Fibroblast of pulmonary artery (primary cell): ENCODE measurements at regions not wholly inside any gene's neighbourhood (a gene's known extent, or its start where the extent isn't known, plus 50 kb on each side); places are given as distances from the start of the nearest gene placed in this dataset.

Experiments used
- DNase-seq: peaks from one replicate; pipeline ENCODE4 v3.0.0-alpha.2; 2010; ENCODE audit warnings: low read depth
- H3K4me3 ChIP-seq: replicated peaks from 2 replicates; pipeline ENCODE4 v1.5.1; 2011; ENCODE audit warnings: low read depth, mild to moderate bottlenecking, control low read depth, low read length, moderate library complexity
- TF ChIP-seq, protein P1 (sequence below): IDR thresholded peaks from 2 replicates; pipeline ENCODE4 v1.5.1; 2011; ENCODE audit warnings: mild to moderate bottlenecking, control low read depth, low read length, inconsistent platforms; ENCODE audit errors: missing control alignments

DNA sequence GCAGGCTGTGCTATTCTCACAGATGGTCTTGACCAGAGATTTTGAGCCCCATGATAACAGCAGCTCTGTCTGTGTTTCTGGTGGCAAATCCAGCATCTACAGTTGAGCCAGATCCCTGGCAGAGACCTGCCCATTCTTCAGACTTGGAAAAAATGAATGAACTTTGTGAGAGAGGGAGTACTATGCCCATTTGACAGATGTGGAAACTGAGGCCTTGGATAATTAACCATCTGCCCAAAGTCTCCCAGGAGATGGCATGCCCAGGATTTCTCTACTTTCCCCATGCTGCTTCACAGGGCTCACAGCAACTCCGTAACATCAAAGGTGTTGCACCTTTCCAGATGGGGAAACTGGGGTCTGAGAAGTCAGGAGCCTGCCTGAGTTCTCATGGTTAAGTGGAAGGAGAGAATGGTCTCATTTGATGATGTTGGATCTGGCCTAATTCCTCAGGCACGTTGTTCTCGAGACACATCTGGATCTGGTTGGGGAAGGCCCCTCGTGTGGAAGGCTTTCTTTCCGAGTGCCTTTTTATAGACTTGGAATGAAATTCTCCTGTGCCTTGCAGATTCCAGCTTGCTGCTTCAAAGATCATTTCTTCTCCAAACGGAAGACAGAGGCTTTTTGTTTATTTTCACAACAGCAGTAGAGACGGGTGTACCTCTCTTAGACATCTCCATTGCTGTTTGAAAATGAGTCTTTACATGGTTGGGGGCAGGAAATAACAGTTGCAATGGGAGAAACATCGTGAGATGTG lies 73.3 kb upstream of the STX18 start:
- no peak for DNase-seq
- TF ChIP-seq, protein P1, sequence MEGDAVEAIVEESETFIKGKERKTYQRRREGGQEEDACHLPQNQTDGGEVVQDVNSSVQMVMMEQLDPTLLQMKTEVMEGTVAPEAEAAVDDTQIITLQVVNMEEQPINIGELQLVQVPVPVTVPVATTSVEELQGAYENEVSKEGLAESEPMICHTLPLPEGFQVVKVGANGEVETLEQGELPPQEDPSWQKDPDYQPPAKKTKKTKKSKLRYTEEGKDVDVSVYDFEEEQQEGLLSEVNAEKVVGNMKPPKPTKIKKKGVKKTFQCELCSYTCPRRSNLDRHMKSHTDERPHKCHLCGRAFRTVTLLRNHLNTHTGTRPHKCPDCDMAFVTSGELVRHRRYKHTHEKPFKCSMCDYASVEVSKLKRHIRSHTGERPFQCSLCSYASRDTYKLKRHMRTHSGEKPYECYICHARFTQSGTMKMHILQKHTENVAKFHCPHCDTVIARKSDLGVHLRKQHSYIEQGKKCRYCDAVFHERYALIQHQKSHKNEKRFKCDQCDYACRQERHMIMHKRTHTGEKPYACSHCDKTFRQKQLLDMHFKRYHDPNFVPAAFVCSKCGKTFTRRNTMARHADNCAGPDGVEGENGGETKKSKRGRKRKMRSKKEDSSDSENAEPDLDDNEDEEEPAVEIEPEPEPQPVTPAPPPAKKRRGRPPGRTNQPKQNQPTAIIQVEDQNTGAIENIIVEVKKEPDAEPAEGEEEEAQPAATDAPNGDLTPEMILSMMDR, result no peak
- H3K4me3 ChIP-seq, result no peak overlapping the region

DNA sequence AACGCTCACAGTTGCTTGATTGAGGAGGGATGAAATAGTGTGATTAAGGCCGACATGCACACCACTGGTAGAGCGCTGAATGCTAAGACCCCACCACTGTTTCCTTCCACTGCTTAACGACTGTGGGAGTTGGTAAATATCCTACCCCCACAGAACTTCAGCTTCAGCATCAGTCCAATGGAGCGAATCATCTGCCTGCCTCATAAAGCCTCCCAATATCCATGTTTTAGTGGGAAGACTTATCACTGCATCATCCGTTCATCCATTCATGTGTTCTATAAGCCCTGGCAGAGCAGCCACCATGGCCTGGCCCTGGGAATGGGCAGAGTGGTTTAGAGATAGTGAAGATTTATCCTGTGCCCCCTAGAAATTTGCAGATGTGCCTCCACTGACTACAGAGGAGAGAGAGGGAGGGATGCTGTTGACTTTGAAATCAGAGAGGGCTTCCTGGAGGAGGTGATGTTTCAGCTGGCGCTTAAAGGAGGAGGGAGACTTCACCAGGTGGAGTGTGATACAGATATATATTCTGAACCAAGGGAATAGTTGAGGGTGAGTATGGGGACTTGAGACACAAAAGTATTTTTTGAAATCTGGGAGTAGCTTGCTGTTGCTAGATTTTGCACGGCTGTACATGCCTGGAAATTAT lies 71.9 kb upstream of the STX18 start:
- DNase-seq, result no peak
- TF ChIP-seq, protein P1, result no peak

DNA sequence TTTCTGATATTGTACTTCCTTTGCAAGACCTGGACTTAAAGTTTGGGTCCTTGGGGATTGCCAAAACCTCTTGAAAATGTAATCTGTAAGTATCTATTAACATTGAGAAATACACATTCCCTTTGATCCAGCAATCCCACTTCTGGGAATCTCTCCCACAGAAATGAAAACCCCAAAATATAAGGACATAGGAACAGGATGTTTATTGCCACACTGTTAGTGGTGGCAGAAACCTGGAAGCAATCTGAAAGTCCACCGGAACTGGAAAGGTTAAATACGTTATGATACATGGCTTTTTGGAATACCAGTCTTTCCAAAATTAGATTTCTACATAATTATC lies 71.2 kb upstream of the STX18 start:
- DNase-seq, result no peak
- no peak overlapping the region for H3K4me3 ChIP-seq
- TF ChIP-seq, protein P1, result no peak

More for the DNA sequence above, 71.9 kb upstream of the STX18 start:
- no peak overlapping the region for H3K4me3 ChIP-seq

DNA sequence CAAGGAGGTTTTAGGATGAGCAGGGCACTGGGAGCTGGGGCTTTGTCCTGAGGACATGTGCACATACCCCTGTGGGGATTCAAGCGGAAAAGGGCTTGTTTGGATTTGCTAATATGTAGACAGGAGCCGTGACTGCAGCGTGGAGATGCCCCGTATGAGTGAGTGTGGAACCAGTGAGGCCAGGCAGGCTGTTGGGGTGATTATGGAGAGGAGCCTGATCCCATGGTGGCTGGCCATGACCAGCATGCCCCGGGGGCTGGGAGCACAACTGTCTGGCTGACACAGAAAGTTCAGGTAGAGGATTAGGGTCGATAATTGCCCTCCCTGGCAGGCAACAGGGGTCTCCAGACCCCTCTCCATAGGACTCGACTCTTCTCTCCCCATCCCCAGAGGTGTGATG lies 68.8 kb upstream of the STX18 start:
- DNase-seq, result no peak
- no peak overlapping the region for H3K4me3 ChIP-seq
- TF ChIP-seq, protein P1, result no peak

DNA sequence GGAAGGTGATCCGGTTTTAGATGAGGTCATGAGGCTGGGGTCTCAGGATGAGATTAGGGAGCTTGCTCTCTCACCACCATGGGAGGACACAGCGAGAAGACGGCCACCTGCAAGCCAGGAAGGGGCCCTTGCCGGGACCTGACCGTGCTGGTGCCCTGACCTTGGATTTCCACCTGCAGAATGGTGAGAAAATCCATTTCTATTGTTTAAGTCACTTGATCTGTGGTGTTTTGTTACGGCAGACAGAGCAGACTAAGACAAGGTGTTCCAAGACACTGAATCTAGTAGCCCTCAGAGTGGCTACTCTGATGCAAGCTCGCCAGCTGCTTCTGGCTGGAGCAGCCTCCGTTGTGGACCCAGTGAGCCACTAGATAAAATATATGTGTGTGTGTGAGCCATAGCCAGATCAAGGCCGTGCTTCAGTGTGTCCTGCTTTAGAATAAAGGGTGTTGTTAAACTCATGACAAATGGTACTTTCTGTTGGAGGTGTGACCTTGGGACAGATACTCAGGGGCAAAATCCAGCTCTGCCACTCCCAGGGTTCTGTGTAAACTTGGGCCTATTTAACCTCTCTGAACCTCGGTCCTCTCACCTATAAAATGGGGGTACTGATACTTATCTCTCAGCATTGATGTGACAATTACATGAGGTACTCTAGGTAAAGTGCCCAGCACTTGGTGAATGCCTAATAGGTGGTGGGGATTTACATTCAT lies 67.9 kb upstream of the STX18 start:
- no peak for DNase-seq
- TF ChIP-seq, protein P1, result no peak
- no peak overlapping the region for H3K4me3 ChIP-seq

DNA sequence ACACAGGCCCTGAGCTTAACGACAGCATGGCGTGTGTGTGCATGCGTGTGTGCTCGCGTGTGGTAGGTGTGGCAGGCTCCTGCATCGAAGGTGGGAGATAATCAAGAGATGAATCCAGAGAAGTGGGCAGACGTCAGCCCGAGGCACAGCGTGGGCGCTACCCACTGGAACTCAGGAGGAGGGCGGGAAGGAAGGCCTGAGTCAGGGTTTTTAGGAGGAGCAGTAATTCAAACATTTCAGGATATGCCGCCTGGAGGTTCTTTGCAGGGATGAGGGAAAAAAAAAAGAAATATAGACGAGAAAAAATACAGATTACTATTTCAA lies 66.3 kb upstream of the STX18 start:
- DNase-seq, result no peak
- no peak overlapping the region for H3K4me3 ChIP-seq
- TF ChIP-seq, protein P1, result no peak
